Transverse colon (tissue), 4 donors: ENCODE measurements at regions not wholly inside any gene's neighbourhood (a gene's known extent, or its start where the extent isn't known, plus 50 kb on each side); places are given as distances from the start of the nearest gene placed in this dataset.

Source experiments
- DNase-seq: peaks from one replicate; pipeline ENCODE4 v3.0.0-alpha.2; 2019
- H3K27ac ChIP-seq, 4 donors: fragments of 200-600 bp; sonication (generic); 2 replicates each; pipeline ENCODE4 v1.5.1; 2016 to 2018; ENCODE audit warnings: inconsistent platforms in 4 of 4
- H3K27me3 ChIP-seq: fragments of 200-600 bp; sonication (generic); 2 replicates; pipeline ENCODE4 v1.5.1; 2017; ENCODE audit warnings: inconsistent platforms
- H3K36me3 ChIP-seq, 4 donors: fragments of 200-600 bp; sonication (generic); 2 replicates each; pipeline ENCODE4 v1.5.1; 2017 to 2019; ENCODE audit warnings: inconsistent platforms in 4 of 4
- H3K4me1 ChIP-seq, 4 donors: fragments of 200-600 bp; sonication (generic); 2 replicates each; pipeline ENCODE4 v1.5.1; 2017 to 2020; ENCODE audit warnings: inconsistent platforms in 4 of 4
- H3K4me3 ChIP-seq, 4 donors: fragments of 200-600 bp; sonication (generic); 1 replicate in 1 of 4; 2 replicates in 3 of 4; pipeline versions ENCODE4 v1.5.1 to v1.6.1; 2017 to 2019; ENCODE audit warnings: inconsistent platforms in 4 of 4
- H3K9me3 ChIP-seq, 2 donors: fragments of 200-600 bp; sonication (generic); 2 replicates each; pipeline ENCODE4 v1.5.1; 2017 to 2019; ENCODE audit warnings: inconsistent platforms in 2 of 2
- EP300 ChIP-seq: sonication (generic); formaldehyde crosslinking; IDR thresholded peaks from one replicate; pipeline ENCODE4 v1.6.1; 2017; ENCODE audit warnings: antibody characterized with exemption, low read depth
- POLR2A ChIP-seq: fragments of 450-650 bp; IDR thresholded peaks from one replicate; pipeline ENCODE4 v1.6.1; 2016; ENCODE audit warnings: antibody characterized with exemption, mild to moderate bottlenecking, moderate library complexity
- POLR2AphosphoS5 ChIP-seq, 3 donors: sonication (generic); formaldehyde crosslinking; IDR thresholded peaks; one replicate each; pipeline ENCODE4 v1.6.1; 2016; ENCODE audit warnings: antibody characterized with exemption in 3 of 3
- WGBS, 2 donors: methylation state at CpG; one replicate each; pipeline ENCODE4 v1.1.5; 2018; ENCODE audit warnings: low coverage in 1 of 2; 5-methylcytosine and 5-hydroxymethylcytosine counted together
- in situ Hi-C, 4 donors: fragments of 200-750 bp; cut with MboI; loops; one replicate each; pipeline versions ENCODE4 v1.15.0 to v1.15.1; 2017; ENCODE audit warnings: low sequenced_read_pairs in 3 of 4, low pct_ligation_motif_present in 1 of 4, low pct_unique_long_range_greater_than_20kb in 1 of 4
- intact Hi-C: fragments of 100-400 bp; cut with DNase I; formaldehyde crosslinking; loops from one replicate; pipeline ENCODE4 v1.15.1; 2023; ENCODE audit warnings: low total_unique reads
- TF ChIP-seq, protein P1 (sequence below), 5 experiments: fragments of 200-600 bp in 3 of 5; fragments of 450-650 bp in 2 of 5; sonication (generic) in 3 of 5; IDR thresholded peaks; 1 replicate in 2 of 5; 2 replicates in 3 of 5; pipeline ENCODE4 v1.5.1; 2016 to 2017; ENCODE audit warnings: antibody characterized with exemption in 5 of 5, inconsistent platforms in 3 of 5, mild to moderate bottlenecking in 2 of 5, moderate library complexity in 1 of 5

DNA sequence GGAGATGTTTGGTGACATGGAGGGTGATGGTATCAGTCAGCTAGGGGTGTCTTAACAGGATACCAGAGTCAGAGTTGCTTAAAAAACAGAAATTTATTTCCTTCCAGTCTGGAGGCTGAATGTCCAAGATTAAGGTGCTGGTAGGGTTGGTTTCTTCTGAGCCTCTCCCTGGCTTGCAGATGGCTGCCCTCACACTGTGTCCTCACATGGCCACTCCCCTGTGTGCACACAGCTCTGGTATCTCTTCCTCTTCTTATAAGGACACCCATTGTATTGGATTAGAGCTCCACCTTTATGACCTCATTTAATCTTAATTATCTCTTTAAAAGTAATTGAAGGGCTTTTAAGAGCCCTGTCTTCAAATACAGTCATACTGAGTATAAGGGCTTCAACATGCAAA is 431.8 kb upstream of the MMS22L start:
- no peak overlapping the region for H3K4me3 ChIP-seq
- in situ Hi-C loops (no loop called here), intact Hi-C loops (no loop called here)
- H3K27me3 ChIP-seq: no peaks in the 10 kb centered on the region
- H3K4me1 ChIP-seq: no peaks in the 10 kb centered on the region
- no peak for TF ChIP-seq POLR2AphosphoS5 (IDR thresholded peaks at IDR 0.05)
- TF ChIP-seq EP300: no peak
- TF ChIP-seq, protein P1, sequence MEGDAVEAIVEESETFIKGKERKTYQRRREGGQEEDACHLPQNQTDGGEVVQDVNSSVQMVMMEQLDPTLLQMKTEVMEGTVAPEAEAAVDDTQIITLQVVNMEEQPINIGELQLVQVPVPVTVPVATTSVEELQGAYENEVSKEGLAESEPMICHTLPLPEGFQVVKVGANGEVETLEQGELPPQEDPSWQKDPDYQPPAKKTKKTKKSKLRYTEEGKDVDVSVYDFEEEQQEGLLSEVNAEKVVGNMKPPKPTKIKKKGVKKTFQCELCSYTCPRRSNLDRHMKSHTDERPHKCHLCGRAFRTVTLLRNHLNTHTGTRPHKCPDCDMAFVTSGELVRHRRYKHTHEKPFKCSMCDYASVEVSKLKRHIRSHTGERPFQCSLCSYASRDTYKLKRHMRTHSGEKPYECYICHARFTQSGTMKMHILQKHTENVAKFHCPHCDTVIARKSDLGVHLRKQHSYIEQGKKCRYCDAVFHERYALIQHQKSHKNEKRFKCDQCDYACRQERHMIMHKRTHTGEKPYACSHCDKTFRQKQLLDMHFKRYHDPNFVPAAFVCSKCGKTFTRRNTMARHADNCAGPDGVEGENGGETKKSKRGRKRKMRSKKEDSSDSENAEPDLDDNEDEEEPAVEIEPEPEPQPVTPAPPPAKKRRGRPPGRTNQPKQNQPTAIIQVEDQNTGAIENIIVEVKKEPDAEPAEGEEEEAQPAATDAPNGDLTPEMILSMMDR (IDR thresholded peaks at IDR 0.05): no peak
- no peak for TF ChIP-seq POLR2A
- no peaks in the 10 kb centered on the region for H3K36me3 ChIP-seq
- no peak for DNase-seq
- H3K27ac ChIP-seq: no peak overlapping the region
- H3K9me3 ChIP-seq: no peaks in the 10 kb centered on the region

DNA sequence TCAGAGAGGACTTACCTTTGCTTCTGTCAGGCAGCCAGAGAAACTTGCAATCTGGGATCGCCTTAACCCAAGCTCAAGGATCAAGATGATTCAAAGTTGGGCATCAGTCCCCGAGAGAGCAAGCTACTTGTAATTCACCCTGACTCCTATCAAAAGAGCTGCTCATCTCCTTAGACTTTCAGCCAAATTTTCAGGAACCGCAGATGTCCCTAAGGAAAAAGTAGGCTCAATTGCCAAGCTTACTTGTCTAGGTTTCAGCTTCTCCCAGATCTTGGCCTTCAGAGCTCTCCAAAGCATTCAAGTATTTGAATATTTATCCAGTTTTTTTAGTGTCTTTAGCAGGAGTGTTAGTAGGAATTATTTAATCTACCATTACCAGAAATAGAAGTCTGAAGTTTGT is 434.1 kb upstream of the MMS22L start:
- Histone ChIP-seq H3K4me3 (no peak overlapping the region), H3K27ac (no peak overlapping the region), H3K27me3 (no peaks in the 10 kb centered on the region), H3K9me3 (no peaks in the 10 kb centered on the region), H3K4me1 (no peaks in the 10 kb centered on the region), H3K36me3 (no peaks in the 10 kb centered on the region)
- 73 to 90% methylated on average over 2 to 3 of the region's 3 CpGs for WGBS, 2 donors
- no peak for TF ChIP-seq POLR2A
- no peak for TF ChIP-seq POLR2AphosphoS5 (IDR thresholded peaks at IDR 0.05)
- TF ChIP-seq, protein P1 (IDR thresholded peaks at IDR 0.05): no peak
- TF ChIP-seq EP300: no peak
- no peak for DNase-seq
- intact Hi-C loops (no loop called here), in situ Hi-C loops (no loop called here)

DNA sequence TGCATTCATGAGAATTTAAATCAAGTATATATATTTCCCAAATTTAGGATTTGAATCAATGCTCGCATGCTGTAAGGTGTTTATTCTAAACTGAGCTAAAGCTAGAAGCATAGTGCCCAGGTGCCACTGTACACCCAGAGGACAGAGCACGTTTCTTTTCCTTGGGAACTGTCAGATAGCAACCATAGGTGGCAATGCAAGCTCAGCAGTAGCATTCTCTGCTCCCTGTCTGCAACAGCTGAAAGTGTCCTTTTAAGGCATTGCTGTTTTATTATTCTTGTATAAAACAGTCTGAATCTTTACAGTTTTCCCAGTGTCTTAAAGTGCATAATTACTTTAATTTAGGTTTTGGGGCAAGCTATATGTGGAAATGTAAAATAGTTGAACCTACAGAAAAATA is 443.4 kb upstream of the MMS22L start:
- WGBS, 2 donors: 49 to 50% methylated on average over 2 of the region's 2 CpGs
- in situ Hi-C loops: no loop called here
- no peak for DNase-seq

DNA sequence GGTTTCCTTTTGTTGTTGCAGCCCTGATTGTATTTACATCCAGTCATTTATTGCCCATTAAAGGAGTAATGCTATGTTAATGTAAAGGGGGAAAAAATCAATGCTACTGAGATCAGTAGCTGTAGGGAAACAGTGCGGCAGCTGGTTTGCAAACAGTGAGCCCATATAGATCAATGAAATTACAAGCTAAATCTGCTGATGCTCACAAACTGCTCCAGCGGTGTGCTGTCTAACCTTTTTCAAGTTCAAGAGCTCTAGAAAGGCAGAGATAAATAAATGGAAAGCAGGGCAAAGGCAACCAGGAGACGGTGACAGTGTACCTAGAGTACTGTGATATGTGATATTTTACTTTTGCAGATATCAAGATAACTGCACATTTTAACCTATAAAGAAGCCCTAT is 449.0 kb upstream of the MMS22L start:
- no peaks in the 10 kb centered on the region for H3K36me3 ChIP-seq
- H3K4me1 ChIP-seq: no peaks in the 10 kb centered on the region
- H3K27me3 ChIP-seq: no peaks in the 10 kb centered on the region
- H3K9me3 ChIP-seq: no peaks in the 10 kb centered on the region
- H3K27ac ChIP-seq: no peak overlapping the region
- in situ Hi-C loops: no loop called here
- no peak for DNase-seq
- no peak for TF ChIP-seq POLR2AphosphoS5 (IDR thresholded peaks at IDR 0.05)
- 74 to 76% methylated on average over 3 of the region's 3 CpGs for WGBS, 2 donors
- intact Hi-C loops: no loop called here
- no peak overlapping the region for H3K4me3 ChIP-seq

More for the DNA sequence above, 443.4 kb upstream of the MMS22L start:
- no peak for TF ChIP-seq POLR2AphosphoS5 (IDR thresholded peaks at IDR 0.05)
- no peak for TF ChIP-seq POLR2A
- no peak for TF ChIP-seq EP300
- TF ChIP-seq, protein P1 (IDR thresholded peaks at IDR 0.05): no peak
- H3K36me3 ChIP-seq: no peaks in the 10 kb centered on the region
- H3K4me3 ChIP-seq: no peak overlapping the region
- H3K27me3 ChIP-seq: no peaks in the 10 kb centered on the region
- intact Hi-C loops: no loop called here
- H3K9me3 ChIP-seq: no peaks in the 10 kb centered on the region
- H3K27ac ChIP-seq: no peak overlapping the region
- no peaks in the 10 kb centered on the region for H3K4me1 ChIP-seq

DNA sequence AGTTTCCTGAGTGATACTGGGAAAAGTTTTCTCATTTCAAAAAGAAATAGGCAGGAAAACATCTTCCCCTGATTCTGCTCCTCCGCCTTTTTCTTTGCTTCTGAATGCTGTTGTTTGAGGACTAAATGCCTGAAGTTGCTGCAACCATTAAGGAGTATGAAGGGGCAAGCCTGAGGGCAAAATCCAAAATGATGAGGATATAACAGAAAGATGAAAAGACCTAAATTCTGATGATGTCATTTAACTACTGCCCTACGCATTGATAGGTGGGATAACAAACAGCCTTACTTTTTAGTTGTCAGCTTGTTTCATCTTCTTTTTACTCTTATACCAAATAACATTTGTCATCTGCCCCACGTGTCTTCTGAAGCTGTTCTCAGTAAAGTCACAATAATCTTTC is 474.6 kb upstream of the MMS22L start:
- intact Hi-C loops (no loop called here), in situ Hi-C loops (no loop called here)
- no peak overlapping the region for H3K4me3 ChIP-seq

More for the DNA sequence above, 474.6 kb upstream of the MMS22L start:
- DNase-seq: no peak
- Histone ChIP-seq H3K4me1 (no peaks in the 10 kb centered on the region), H3K9me3 (no peaks in the 10 kb centered on the region), H3K36me3 (no peaks in the 10 kb centered on the region), H3K27me3 (no peaks in the 10 kb centered on the region), H3K27ac (no peak overlapping the region)
- TF ChIP-seq POLR2A (no peak), POLR2AphosphoS5 (IDR thresholded peaks at IDR 0.05) (no peak), EP300 (no peak)
- TF ChIP-seq, protein P1 (IDR thresholded peaks at IDR 0.05): no peak
- 66 to 69% methylated on average over 3 of the region's 3 CpGs for WGBS, 2 donors
